GM15510 (cell line): ENCODE measurements at regions not wholly inside any gene's neighbourhood (a gene's known extent, or its start where the extent isn't known, plus 50 kb on each side); places are given as distances from the start of the nearest gene placed in this dataset.

Experiments used
- POLR2A ChIP-seq: IDR thresholded peaks from 3 replicates; pipeline ENCODE4 v1.6.1; 2011; ENCODE audit warnings: borderline replicate concordance; ENCODE audit not compliant: insufficient read length; ENCODE audit errors: extremely low read depth

DNA sequence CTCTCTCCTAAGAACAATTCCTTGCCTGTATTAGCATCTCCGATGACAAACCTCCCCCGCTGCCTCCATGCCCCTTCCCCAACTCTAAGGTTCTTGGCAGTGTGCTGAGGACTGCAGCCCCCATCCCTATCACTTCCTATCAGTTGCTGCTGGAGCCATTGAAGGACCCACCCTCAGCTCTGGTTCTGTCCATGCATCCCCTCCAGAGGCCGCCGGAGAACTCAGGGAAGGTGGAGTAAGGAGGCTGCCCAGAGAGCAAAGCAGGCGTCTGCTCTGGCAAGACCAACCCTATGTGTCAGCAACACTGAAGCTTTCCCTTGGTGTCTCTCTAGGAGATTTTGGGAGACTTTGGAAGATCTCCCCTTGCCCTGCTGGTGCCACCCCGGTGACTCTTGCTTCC is 1139.5 kb downstream of the TBC1D22A start:
- no peak for TF ChIP-seq POLR2A

GRCh38 chr22:47899894-47900293 is 1137.4 kb downstream of the TBC1D22A start:
- TF ChIP-seq POLR2A = no peak

DNA sequence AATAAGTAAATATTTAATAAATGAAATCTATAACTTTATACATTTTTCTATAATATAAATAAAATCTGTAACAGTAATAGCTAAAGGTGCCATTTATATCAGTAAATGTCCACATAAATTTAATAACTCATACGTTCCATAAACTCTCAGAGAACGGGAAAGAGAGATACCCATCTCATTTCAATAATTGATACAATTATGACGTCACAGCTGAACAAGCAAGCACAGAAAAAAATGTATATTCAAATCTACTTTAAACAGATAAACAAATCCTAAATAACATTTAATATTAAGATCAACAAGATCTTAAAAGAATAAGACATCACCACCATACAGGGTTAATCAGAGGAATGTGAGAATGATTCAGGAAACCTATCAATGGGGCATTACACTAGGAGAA is 1136.5 kb downstream of the TBC1D22A start:
- no peak for TF ChIP-seq POLR2A

- no peak for TF ChIP-seq POLR2A
Observed at GRCh38 chr22:47891609-47892008, 1129.2 kb downstream of the TBC1D22A start.

GRCh38 chr22:47888817-47889216 is 1126.4 kb downstream of the TBC1D22A start:
- TF ChIP-seq POLR2A = no peak

DNA sequence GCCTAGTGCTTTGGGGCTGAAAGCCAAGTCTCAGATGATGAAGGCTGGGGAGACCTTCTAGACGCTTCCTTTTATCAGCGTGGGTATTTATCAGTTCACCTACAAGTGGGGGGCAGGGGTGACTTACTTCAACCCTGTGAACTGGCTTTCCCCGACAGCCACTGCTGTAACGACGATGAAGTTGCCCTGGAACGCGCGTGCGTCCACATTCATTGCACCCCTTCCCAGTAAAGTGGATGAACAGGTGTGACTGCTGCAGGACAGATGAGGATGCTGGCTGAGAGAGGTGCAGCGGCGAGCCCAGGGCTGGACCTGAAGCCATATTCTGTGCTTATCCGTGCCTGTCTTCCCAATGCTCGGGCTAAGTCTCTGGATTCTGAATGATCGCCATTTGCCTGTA is 1122.3 kb downstream of the TBC1D22A start:
- TF ChIP-seq POLR2A = no peak

DNA sequence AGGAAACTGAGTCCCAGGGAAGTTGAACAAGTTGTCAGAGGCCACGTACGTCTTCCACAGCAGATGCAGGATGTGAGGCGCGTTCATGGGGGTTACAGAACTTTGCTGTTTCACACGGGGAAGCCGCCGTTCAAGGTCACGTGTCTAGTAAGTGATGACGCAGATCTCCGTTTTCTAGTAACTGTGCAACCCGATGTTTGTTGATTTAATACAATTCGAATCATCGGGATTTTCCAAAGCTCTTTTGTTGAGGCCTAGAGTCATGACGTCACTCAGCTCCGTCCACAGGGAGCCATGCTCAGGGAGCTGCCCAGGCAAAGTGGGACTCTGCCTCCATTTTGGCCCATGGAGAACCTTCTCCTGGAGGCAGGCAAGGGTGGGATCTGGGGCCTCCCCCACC is 1121.8 kb downstream of the TBC1D22A start:
- TF ChIP-seq POLR2A = no peak

DNA sequence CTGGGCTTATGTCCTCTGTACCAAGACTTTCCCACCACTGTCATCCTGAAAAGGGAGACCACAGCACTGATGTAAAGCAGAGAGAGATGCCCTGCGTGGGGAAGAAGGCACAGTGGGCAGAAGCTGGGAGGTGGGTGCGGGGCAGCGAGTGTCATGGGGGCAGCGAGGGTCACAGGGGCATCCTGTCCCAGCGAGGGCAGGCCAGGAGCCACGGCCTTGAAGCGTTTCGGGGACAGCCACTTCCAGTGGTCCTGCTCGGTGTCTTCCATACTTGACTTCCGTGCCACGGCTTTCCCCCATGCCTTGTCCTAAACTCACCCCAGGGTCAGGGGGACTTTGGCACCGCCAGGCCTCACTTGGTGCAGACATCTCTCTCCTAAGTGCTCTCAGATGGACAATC is 1121.3 kb downstream of the TBC1D22A start:
- no peak for TF ChIP-seq POLR2A

DNA sequence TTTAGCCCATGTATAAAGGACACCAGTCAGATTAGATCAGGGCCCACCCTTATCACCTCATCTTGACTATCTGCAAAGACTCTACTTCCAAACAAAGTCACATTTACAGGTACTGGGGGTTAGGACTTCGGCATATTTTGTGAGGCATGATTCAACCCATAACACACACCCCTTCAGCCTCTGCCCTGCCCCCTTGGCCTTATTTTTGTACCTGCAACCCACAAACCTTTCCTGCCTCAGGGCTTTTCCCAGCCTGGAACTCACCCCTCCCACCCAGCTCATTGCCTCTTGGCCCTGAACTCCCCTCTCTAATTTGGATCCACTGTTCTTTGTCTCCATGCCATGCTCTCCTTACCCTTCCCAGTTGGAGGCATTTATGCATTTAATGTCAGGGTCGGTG is 1116.9 kb downstream of the TBC1D22A start:
- TF ChIP-seq POLR2A = no peak

DNA sequence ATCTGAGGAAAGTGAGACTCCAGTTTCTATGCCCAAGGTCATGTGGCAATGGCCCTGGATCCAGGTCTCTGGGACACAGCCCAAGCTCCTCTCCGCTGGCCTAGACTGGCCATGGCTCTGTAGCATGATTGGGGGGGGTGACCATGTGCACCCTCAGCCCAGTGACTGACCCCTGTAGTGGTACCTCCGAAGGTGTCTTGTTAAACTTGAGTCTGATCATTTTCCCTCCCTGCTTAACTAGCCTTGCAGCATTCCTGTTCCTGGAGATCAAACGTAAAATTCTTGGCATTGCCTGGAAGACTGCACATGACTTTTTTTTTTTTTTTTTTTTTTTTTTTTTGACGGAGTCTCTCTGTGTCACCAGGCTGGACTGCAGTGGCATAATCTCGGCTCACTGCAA is 1116.0 kb downstream of the TBC1D22A start:
- no peak for TF ChIP-seq POLR2A

DNA sequence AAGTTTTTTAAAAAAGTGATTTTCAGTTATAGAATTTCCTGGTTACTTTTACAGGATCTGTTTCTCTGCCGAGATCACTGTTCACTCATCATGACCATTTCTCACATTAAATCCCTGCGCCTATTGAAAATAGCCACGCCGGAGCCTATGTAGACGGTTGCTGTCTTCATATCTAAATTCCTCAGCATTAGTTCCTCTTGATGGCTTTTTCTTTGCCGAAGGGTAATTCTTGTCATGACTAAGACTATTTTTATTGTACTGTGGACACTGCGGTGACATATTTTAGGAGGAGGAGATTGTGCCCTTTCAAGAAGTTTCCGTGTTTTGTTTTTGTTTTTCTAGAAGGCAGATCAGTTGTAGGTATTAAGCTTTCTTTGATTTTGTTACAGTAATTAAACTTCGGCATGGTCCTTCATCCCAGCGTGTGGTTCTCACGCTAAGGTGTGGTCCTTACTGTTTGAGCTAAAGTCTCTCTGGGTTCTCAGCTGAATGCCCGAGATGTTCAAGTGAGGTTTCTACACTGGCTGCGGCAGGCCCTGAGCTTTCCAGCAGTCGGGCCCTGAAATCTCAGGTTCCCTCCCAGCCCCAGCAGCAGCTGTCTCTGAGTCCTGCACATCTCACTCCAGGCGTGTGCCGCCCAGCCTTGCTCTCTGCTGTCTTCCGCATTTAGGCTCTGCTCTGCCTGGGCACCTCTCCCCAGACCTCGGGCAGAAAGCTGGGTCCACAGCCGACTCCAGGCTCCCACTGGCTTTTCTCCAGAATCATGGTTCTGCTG is 1110.5 kb downstream of the TBC1D22A start:
- TF ChIP-seq POLR2A = no peak

DNA sequence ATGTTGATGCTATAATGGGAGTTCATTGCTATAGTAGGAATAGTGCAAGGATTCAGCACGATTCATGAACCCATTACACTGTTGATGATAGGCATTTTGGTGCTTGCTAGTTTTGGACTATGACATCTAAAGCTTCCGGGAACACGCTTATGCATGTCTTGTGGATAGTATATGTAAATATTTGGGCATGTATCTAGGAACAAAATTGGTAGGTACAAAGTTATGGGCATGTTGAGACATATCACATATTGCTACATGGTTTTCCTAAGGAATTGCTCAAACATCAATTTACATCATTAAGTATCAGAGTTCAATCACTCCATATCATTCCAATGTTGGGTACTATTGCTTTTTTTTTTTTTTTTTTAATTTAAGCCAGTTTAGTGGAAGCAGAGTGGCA is 1103.2 kb downstream of the TBC1D22A start:
- TF ChIP-seq POLR2A = no peak

DNA sequence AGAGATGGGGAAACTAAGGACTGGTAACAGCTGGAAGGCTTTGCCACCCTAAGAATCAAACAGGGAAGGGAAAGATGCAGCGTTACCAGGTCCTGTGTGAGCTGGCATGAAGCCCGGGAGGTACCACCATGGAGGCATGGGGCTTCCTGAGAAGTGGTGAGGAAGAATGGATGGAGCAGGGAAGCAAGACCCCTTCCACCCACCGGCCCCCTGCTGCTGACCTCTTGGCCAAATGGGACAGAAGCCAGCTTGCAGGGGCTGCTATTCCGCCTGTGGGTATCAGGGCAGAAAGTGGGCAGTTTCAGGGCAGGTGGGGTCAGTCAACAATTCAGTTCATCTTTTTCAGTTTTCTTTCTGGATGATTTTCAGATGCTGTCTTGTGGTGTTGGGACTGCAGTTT is 1099.9 kb downstream of the TBC1D22A start:
- no peak for TF ChIP-seq POLR2A

GRCh38 chr22:47859881-47860525 is 1097.6 kb downstream of the TBC1D22A start:
- no peak for TF ChIP-seq POLR2A

GRCh38 chr22:47858773-47859306 is 1096.4 kb downstream of the TBC1D22A start:
- no peak for TF ChIP-seq POLR2A

- TF ChIP-seq POLR2A = no peak
Observed at GRCh38 chr22:47854680-47855079, 1092.2 kb downstream of the TBC1D22A start.

- no peak for TF ChIP-seq POLR2A
Observed at GRCh38 chr22:47854251-47854650, 1091.8 kb downstream of the TBC1D22A start.

DNA sequence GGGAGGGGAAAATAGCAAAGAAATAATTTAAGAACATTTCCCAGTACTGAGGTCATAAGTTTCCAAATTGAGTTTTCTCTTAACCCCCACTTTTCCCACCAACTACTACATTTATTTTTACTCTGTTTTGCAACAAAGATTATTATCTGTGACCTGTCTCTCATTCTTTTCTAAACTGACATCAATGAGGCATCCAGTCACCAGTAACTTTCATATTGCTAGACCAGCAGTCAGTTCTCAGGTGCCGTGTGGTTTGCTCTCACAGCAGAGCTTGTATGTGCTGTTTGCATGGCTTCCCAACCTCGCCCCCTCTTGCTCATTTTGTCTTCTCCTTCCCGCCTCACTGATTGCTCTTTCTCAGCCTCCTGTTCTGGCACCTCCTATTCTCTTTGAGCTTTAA is 1091.3 kb downstream of the TBC1D22A start:
- TF ChIP-seq POLR2A = no peak
